Breast epithelium (tissue), 4 donors: ENCODE measurements at regions not wholly inside any gene's neighbourhood (a gene's known extent, or its start where the extent isn't known, plus 50 kb on each side); places are given as distances from the start of the nearest gene placed in this dataset.

ENCODE experiments used
- DNase-seq, 2 donors: peaks; one replicate each; pipeline ENCODE4 v3.0.0-alpha.2; 2019; ENCODE audit warnings: low spot score in 2 of 2
- H3K27ac ChIP-seq, 2 donors: fragments of 200-600 bp; sonication (generic) in 1 of 2; one replicate each; pipeline ENCODE4 v1.5.1; 2016 to 2019; ENCODE audit warnings: mild to moderate bottlenecking in 1 of 2
- H3K27me3 ChIP-seq, 2 donors: fragments of 200-600 bp; sonication (generic) in 1 of 2; one replicate each; pipeline versions ENCODE4 v1.5.1 to v1.6.0; 2017 to 2019; ENCODE audit warnings: control low read depth in 1 of 2, mild to moderate bottlenecking in 1 of 2
- H3K36me3 ChIP-seq: fragments of 200-600 bp; one replicate; pipeline ENCODE4 v1.5.1; 2019
- H3K4me1 ChIP-seq, 2 donors: fragments of 200-600 bp; sonication (generic); one replicate each; pipeline ENCODE4 v1.5.1; 2016 to 2019; ENCODE audit warnings: control low read depth in 1 of 2
- H3K4me3 ChIP-seq, 3 donors: fragments of 200-600 bp; sonication (generic); 1 replicate in 2 of 3; 2 replicates in 1 of 3; pipeline ENCODE4 v1.5.1; 2016 to 2019; ENCODE audit warnings: mild to moderate bottlenecking in 3 of 3, moderate library complexity in 2 of 3
- H3K9me3 ChIP-seq, 2 donors: fragments of 200-600 bp; sonication (generic) in 1 of 2; one replicate each; pipeline ENCODE4 v1.5.1; 2016 to 2019; ENCODE audit warnings: control low read depth in 1 of 2
- POLR2A ChIP-seq: fragments of 450-650 bp; IDR thresholded peaks from one replicate; pipeline ENCODE4 v1.6.1; 2016; ENCODE audit warnings: antibody characterized with exemption, mild to moderate bottlenecking, moderate library complexity
- POLR2AphosphoS5 ChIP-seq, 3 donors: sonication (generic); formaldehyde crosslinking; IDR thresholded peaks; one replicate each; pipeline ENCODE4 v1.6.1; 2017; ENCODE audit warnings: antibody characterized with exemption in 3 of 3
- intact Hi-C: fragments of 100-400 bp; cut with DNase I; formaldehyde crosslinking; loops from one replicate; pipeline ENCODE4 v1.15.1; 2023; ENCODE audit warnings: low total_unique reads
- TF ChIP-seq, protein P1 (sequence below), 3 donors: fragments of 450-650 bp; IDR thresholded peaks; one replicate each; pipeline ENCODE4 v1.5.1; 2016 to 2017; ENCODE audit warnings: antibody characterized with exemption in 3 of 3, mild to moderate bottlenecking in 3 of 3, moderate library complexity in 3 of 3

DNA sequence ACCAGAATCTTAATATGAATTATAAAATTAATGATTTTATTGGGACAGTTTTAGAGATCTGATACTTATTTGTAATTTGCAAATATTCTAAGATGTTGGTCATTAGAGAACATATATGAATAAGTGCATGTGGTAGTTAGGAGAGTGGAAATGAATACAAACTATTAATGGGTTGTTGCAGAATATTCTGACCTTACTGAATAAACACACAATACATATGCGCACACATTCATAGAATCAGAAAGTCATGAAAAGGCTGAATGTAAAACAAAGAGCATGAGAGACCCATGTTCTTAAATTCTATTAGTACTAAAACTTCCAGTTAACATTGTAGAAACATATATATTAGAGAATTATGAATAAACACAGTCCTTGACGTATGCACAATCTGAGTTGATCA, 301.7 kb upstream of the TRAM1L1 start:
- Histone ChIP-seq H3K9me3 (no peaks in the 10 kb centered on the region), H3K27me3 (no peaks in the 10 kb centered on the region), H3K36me3 (no peaks in the 10 kb centered on the region), H3K27ac (no peak overlapping the region), H3K4me1 (no peaks in the 10 kb centered on the region), H3K4me3 (no peak overlapping the region)
- DNase-seq: no peak
- intact Hi-C loops: no loop called here
- no peak for TF ChIP-seq POLR2A

DNA sequence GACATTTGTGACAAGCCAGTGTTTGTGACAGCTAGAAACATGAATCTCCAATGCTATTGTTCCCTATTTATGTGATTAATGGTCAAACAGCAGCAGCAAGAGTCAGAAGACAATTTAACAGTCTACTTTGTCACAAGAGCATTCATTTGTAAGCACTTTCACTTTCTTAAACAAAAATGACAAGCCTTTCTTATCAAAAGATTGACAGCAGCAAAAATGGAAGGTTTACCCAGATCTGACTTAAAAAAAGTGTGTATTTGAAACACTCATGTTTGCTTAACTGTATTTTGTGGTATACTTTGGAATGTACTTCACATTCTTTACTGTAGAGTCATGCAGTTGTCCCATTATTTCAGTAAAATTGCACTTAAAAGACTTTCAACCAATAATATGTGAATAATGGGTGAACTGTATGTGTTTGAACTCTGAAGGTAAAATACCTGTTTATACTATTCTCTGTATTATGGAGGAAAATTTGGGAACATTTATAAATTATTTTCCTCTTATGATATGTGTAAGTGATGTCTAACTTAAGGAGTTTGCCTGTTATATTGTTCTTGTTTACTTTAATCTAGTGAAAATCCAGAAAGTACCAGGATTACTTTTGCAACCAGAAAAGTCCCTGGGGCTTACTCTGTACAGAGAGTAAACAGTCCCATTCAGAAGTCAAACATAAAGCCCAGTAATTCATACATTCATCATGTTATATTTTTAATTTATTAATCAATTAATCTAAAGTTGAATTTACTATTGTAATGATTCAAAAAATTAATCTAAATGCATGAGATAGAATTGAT, 314.9 kb upstream of the TRAM1L1 start:
- DNase-seq: no peak
- intact Hi-C loops: no loop called here
- H3K36me3 ChIP-seq: no peaks in the 10 kb centered on the region
- TF ChIP-seq, protein P1, sequence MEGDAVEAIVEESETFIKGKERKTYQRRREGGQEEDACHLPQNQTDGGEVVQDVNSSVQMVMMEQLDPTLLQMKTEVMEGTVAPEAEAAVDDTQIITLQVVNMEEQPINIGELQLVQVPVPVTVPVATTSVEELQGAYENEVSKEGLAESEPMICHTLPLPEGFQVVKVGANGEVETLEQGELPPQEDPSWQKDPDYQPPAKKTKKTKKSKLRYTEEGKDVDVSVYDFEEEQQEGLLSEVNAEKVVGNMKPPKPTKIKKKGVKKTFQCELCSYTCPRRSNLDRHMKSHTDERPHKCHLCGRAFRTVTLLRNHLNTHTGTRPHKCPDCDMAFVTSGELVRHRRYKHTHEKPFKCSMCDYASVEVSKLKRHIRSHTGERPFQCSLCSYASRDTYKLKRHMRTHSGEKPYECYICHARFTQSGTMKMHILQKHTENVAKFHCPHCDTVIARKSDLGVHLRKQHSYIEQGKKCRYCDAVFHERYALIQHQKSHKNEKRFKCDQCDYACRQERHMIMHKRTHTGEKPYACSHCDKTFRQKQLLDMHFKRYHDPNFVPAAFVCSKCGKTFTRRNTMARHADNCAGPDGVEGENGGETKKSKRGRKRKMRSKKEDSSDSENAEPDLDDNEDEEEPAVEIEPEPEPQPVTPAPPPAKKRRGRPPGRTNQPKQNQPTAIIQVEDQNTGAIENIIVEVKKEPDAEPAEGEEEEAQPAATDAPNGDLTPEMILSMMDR (IDR thresholded peaks at IDR 0.05): no peak
- TF ChIP-seq POLR2A: no peak
- TF ChIP-seq POLR2AphosphoS5 (IDR thresholded peaks at IDR 0.05): no peak
- H3K27ac ChIP-seq: no peak overlapping the region
- H3K9me3 ChIP-seq: peaks cover 0 to 3% of the 10 kb centered on the region in 2 donors
- H3K27me3 ChIP-seq: no peaks in the 10 kb centered on the region
- H3K4me3 ChIP-seq: no peak overlapping the region
- no peaks in the 10 kb centered on the region for H3K4me1 ChIP-seq

DNA sequence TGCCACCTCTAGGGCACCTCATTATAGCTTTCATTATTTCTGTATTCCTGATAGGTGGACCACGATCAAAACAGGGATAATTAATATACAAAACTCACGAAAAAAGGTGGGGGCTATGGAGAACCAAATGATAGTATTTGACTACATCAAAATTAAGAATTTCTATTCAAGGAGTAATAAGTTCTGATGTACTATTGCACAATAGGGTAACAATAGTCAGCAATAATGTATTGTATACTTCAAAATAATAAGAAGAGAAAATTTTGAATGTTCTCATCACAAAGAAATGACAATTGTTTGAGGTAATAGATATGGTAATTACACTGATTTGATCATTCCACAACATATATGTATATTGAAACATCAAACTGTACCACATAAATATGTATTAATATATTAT, 327.3 kb upstream of the TRAM1L1 start:
- TF ChIP-seq POLR2A: no peak
- no peak for TF ChIP-seq POLR2AphosphoS5 (IDR thresholded peaks at IDR 0.05)
- TF ChIP-seq, protein P1 (IDR thresholded peaks at IDR 0.05): no peak
- Histone ChIP-seq H3K9me3 (no peaks in the 10 kb centered on the region), H3K36me3 (no peaks in the 10 kb centered on the region), H3K27ac (no peak overlapping the region), H3K27me3 (no peaks in the 10 kb centered on the region), H3K4me3 (no peak overlapping the region), H3K4me1 (no peaks in the 10 kb centered on the region)
- no peak for DNase-seq
- intact Hi-C loops: no loop called here

DNA sequence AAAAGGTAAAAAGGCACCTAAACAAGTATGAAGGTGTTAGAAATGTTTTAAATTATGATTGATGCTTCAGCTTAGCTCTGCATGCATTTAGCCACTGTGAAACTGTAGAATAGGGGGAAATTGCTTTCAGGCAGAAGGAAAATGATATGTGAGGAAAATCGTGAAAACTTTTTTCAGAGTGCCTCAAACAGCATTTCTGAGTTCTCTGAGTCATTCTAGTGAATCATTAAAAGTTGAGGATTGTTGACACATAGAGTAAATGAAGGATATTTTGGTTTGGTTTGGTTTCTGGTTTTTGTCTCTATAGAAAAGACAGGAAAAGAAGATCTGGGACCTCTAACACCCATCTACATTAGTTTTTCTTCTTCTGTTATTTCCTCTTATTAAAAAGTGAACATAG, 332.5 kb upstream of the TRAM1L1 start:
- Histone ChIP-seq H3K4me1 (no peaks in the 10 kb centered on the region), H3K27ac (no peak overlapping the region), H3K36me3 (no peaks in the 10 kb centered on the region), H3K27me3 (no peaks in the 10 kb centered on the region), H3K9me3 (no peaks in the 10 kb centered on the region), H3K4me3 (no peak overlapping the region)
- no peak for DNase-seq
- TF ChIP-seq POLR2AphosphoS5 (IDR thresholded peaks at IDR 0.05): no peak
- TF ChIP-seq, protein P1 (IDR thresholded peaks at IDR 0.05): no peak
- TF ChIP-seq POLR2A: no peak
- intact Hi-C loops: no loop called here

DNA sequence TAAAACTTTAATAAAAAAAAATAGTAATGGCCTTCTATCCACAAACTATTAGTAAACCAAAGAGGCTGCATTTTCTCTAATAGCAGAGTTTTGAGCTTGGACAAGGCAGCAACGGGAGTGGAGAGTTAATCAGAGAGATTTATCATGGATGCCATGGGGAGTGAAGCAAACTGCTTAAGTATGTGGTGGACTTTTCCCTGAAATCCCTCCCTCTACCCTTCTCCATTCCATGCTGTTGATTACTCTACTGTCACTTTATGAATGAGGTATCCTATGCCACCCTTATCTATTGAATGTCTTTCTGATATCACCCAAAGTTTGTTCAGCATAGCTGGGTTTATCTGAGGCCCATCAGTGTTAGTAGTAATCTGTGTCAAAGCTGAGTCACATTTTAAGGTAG, 335.6 kb upstream of the TRAM1L1 start:
- H3K9me3 ChIP-seq: no peaks in the 10 kb centered on the region
- TF ChIP-seq, protein P1 (IDR thresholded peaks at IDR 0.05): no peak
- TF ChIP-seq POLR2A: no peak
- no peak for TF ChIP-seq POLR2AphosphoS5 (IDR thresholded peaks at IDR 0.05)

More for the DNA sequence above, 335.6 kb upstream of the TRAM1L1 start:
- Histone ChIP-seq H3K27me3 (no peaks in the 10 kb centered on the region), H3K4me1 (no peaks in the 10 kb centered on the region), H3K27ac (no peak overlapping the region), H3K36me3 (no peaks in the 10 kb centered on the region), H3K4me3 (no peak overlapping the region)
- no peak for DNase-seq
- intact Hi-C loops: no loop called here
